Breast epithelium (tissue), 3 donors: ENCODE measurements at regions not wholly inside any gene's neighbourhood (a gene's known extent, or its start where the extent isn't known, plus 50 kb on each side); places are given as distances from the start of the nearest gene placed in this dataset.

Experiments
- POLR2A ChIP-seq: fragments of 450-650 bp; IDR thresholded peaks from one replicate; pipeline ENCODE4 v1.6.1; 2016; ENCODE audit warnings: antibody characterized with exemption, mild to moderate bottlenecking, moderate library complexity
- TF ChIP-seq, protein P1 (sequence below), 3 donors: fragments of 450-650 bp; IDR thresholded peaks; one replicate each; pipeline ENCODE4 v1.5.1; 2016 to 2017; ENCODE audit warnings: antibody characterized with exemption in 3 of 3, mild to moderate bottlenecking in 3 of 3, moderate library complexity in 3 of 3

DNA sequence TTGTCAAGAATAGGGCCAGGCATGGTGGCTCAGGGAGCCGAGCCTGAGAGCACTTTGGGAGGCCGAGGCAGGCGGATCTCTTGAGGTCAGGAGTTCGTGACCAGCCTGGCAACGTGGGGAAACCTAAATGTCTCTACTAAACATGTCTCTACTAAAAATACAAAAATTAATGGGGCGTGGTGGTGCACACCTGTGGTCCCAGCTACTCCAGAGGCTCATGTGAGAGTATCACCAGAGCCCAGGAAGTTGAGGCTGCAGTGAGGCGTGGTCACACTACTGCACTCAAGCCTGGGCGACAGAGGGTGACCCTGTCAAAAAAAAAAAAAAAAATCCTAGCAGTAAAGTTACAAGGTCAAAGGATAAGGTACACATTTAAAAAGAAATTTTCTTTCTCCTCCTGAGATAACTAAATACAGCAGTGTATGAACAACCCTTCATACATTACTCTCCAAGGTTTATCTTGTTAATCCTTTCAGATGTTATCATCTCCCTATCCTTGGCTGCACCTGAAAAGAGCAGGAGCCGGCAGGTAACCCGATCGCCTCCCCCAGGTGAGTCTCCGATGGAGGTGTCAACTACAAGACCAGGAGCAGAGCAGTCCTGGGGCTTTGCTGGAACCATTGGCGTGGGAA is 122.3 kb downstream of the GOSR1 start:
- TF ChIP-seq, protein P1, sequence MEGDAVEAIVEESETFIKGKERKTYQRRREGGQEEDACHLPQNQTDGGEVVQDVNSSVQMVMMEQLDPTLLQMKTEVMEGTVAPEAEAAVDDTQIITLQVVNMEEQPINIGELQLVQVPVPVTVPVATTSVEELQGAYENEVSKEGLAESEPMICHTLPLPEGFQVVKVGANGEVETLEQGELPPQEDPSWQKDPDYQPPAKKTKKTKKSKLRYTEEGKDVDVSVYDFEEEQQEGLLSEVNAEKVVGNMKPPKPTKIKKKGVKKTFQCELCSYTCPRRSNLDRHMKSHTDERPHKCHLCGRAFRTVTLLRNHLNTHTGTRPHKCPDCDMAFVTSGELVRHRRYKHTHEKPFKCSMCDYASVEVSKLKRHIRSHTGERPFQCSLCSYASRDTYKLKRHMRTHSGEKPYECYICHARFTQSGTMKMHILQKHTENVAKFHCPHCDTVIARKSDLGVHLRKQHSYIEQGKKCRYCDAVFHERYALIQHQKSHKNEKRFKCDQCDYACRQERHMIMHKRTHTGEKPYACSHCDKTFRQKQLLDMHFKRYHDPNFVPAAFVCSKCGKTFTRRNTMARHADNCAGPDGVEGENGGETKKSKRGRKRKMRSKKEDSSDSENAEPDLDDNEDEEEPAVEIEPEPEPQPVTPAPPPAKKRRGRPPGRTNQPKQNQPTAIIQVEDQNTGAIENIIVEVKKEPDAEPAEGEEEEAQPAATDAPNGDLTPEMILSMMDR (IDR thresholded peaks at IDR 0.05): no peak
- no peak for TF ChIP-seq POLR2A
